Gastrocnemius medialis (tissue), 4 donors: ENCODE measurements at regions not wholly inside any gene's neighbourhood (a gene's known extent, or its start where the extent isn't known, plus 50 kb on each side); places are given as distances from the start of the nearest gene placed in this dataset.

Experiments
- POLR2A ChIP-seq, 2 donors: fragments of 450-650 bp; IDR thresholded peaks; one replicate each; pipeline ENCODE4 v1.6.1; 2017; ENCODE audit warnings: antibody characterized with exemption in 2 of 2, mild to moderate bottlenecking in 2 of 2, moderate library complexity in 2 of 2
- TF ChIP-seq, protein P1 (sequence below), 5 experiments: fragments of 450-650 bp in 3 of 5; fragments of 200-600 bp in 2 of 5; sonication (generic) in 2 of 5; IDR thresholded peaks in 4 of 5; conservative IDR thresholded peaks in 1 of 5; 1 replicate in 4 of 5; 2 replicates in 1 of 5; pipeline ENCODE4 v1.5.1; 2016 to 2019; ENCODE audit warnings: antibody characterized with exemption in 5 of 5, mild to moderate bottlenecking in 3 of 5, moderate library complexity in 3 of 5

DNA sequence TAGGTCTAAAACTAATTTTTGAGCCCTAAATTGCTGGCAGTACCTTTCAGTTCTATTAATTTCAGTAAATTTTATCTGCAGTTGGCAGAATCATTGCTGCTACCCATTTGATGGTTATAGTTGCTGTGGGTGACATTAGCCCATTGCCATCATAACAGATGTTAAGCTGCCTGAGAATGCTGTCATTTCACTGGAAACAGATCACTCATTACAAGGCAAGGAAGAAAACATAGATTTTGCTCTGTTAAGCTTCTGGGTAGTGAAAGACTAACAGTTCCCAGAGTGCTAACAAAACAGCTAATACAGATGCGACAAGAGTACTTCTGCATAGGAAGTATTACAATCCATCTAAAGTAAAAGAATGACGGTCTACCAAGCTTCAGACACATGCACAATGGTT lies 213.2 kb downstream of the SPANXN3 start:
- TF ChIP-seq, protein P1, sequence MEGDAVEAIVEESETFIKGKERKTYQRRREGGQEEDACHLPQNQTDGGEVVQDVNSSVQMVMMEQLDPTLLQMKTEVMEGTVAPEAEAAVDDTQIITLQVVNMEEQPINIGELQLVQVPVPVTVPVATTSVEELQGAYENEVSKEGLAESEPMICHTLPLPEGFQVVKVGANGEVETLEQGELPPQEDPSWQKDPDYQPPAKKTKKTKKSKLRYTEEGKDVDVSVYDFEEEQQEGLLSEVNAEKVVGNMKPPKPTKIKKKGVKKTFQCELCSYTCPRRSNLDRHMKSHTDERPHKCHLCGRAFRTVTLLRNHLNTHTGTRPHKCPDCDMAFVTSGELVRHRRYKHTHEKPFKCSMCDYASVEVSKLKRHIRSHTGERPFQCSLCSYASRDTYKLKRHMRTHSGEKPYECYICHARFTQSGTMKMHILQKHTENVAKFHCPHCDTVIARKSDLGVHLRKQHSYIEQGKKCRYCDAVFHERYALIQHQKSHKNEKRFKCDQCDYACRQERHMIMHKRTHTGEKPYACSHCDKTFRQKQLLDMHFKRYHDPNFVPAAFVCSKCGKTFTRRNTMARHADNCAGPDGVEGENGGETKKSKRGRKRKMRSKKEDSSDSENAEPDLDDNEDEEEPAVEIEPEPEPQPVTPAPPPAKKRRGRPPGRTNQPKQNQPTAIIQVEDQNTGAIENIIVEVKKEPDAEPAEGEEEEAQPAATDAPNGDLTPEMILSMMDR (IDR thresholded peaks at IDR 0.05 in 4 of 5, conservative IDR thresholded peaks at IDR 0.05 in 1 of 5), result no peak
- no peak for TF ChIP-seq POLR2A (IDR thresholded peaks at IDR 0.05)
